ENCODE measurements at regions not wholly inside any gene's neighbourhood (a gene's known extent, or its start where the extent isn't known, plus 50 kb on each side); places are given as distances from the start of the nearest gene placed in this dataset.

DNA sequence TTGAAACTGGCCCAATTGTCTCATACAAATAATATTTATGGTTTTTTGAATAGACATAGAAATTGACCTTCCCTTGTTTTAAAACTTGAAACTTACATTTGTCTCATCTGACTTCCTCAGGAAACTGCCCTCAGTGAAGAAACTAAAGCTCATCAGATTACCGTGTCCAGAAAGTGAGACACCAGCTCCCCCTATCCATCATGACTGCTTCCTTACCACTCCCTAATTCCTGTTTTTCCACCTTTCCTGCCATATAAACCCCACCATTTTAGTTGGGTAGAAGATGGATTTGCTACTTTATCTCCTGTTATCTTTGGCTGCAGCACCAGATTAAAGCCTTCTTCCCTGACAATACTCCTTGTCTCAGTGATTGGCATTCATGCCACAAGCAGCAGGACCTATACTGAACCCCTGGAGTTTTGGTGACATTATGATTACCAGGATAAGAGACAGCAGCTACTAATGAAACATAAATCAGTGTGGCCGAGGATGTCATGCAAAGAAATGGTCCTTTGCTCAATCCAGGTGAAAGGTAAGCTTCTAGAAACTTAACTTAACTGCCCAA lies 1627.6 kb upstream of the ZEB2 start:
- intact Hi-C loops (cut with DNase I; ENCODE audit: low total_unique reads), result no loop called here
- no peak for TF ChIP-seq POLR2AphosphoS5 (IDR thresholded peaks at IDR 0.05)
- H3K4me3 ChIP-seq, result no peak overlapping the region
- no peak for DNase-seq (ENCODE audit: low spot score in 2 of 2)
- H3K27ac ChIP-seq, result no peak overlapping the region
- H3K27me3 ChIP-seq, result no peaks in the 10 kb centered on the region
- no peaks in the 10 kb centered on the region for H3K36me3 ChIP-seq
- H3K9me3 ChIP-seq, result no peaks in the 10 kb centered on the region
- H3K4me1 ChIP-seq, result no peaks in the 10 kb centered on the region

DNA sequence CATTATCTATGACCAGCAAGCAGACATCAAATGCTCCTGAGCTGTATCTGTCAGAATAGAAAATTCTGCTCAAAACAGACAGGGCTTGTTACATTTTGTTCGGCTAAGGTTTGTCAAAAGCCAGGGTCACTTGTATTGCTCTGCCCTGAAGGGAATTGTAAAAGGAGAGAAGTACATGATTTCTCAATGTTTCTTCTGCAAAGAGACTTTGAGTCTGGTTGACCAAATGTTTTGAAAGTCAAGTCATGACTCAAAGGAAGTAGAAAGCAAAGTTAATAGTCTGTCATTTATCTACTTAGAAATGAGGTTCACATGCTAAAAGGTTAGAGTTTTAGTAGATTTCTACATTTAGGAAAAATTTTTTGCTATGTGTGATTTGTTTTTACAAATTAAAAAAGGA lies 1624.1 kb upstream of the ZEB2 start:
- intact Hi-C loops (cut with DNase I; ENCODE audit: low total_unique reads), result no loop called here
- no peaks in the 10 kb centered on the region for H3K4me1 ChIP-seq
- DNase-seq (ENCODE audit: low spot score in 2 of 2), result no peak
- H3K36me3 ChIP-seq, result no peaks in the 10 kb centered on the region
- no peak overlapping the region for H3K4me3 ChIP-seq
- no peaks in the 10 kb centered on the region for H3K9me3 ChIP-seq
- no peaks in the 10 kb centered on the region for H3K27me3 ChIP-seq
- H3K27ac ChIP-seq, result no peak overlapping the region
- TF ChIP-seq POLR2A (IDR thresholded peaks at IDR 0.05) (no peak), POLR2AphosphoS5 (IDR thresholded peaks at IDR 0.05) (no peak)
- TF ChIP-seq, protein P1, sequence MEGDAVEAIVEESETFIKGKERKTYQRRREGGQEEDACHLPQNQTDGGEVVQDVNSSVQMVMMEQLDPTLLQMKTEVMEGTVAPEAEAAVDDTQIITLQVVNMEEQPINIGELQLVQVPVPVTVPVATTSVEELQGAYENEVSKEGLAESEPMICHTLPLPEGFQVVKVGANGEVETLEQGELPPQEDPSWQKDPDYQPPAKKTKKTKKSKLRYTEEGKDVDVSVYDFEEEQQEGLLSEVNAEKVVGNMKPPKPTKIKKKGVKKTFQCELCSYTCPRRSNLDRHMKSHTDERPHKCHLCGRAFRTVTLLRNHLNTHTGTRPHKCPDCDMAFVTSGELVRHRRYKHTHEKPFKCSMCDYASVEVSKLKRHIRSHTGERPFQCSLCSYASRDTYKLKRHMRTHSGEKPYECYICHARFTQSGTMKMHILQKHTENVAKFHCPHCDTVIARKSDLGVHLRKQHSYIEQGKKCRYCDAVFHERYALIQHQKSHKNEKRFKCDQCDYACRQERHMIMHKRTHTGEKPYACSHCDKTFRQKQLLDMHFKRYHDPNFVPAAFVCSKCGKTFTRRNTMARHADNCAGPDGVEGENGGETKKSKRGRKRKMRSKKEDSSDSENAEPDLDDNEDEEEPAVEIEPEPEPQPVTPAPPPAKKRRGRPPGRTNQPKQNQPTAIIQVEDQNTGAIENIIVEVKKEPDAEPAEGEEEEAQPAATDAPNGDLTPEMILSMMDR (IDR thresholded peaks at IDR 0.05), result no peak

DNA sequence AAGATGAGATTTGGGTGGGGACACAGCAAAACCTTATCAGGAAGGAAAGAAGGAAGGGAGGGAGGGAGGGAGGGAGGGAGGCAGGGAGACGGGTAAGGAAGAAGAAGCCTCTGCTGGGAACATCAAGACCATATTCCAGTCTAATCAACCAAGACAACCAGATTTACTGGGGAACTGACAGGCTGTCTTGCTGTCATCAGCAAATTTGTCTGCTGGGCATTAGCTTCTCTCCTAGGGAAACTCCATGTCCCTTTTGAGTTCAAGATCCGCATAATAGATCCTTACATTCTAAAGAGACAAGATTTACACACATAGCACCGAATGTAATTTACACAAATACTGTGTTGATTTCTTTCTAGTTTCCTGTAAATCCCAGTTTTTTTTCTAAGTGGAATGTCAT lies 1618.9 kb upstream of the ZEB2 start:
- intact Hi-C loops (cut with DNase I; ENCODE audit: low total_unique reads), result loop anchor here (5.0 to 10.0 kb wide), 2 partner anchors 393 to 614 kb away; no protein-coding TSS in a partner anchor
- H3K4me3 ChIP-seq, result no peak overlapping the region
- H3K27me3 ChIP-seq, result no peaks in the 10 kb centered on the region
- H3K36me3 ChIP-seq, result no peaks in the 10 kb centered on the region
- no peak overlapping the region for H3K27ac ChIP-seq
- no peaks in the 10 kb centered on the region for H3K4me1 ChIP-seq
- no peaks in the 10 kb centered on the region for H3K9me3 ChIP-seq
- TF ChIP-seq, protein P1 (IDR thresholded peaks at IDR 0.05), result no peak
- TF ChIP-seq POLR2A (IDR thresholded peaks at IDR 0.05) (no peak), POLR2AphosphoS5 (IDR thresholded peaks at IDR 0.05) (no peak)
- no peak for DNase-seq (ENCODE audit: low spot score in 2 of 2)

DNA sequence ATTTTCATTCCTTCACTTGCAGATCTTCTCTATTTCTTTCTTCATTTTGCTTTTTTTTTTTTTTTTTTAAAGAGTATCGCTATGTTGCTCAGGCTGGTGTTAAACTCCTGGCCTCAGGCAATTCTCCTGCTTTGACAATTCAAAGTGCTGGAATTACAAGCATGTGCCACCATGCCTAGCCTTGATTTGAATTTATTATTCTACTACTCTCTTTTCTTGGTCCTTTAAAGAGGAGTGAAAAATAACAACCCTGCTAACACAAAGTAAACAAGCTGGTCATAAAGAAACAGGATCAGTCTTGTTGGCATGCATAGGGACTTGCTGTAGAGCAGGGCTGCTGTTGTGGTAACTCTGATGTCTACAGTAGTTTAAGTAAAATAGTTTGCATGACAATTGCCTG lies 1615.3 kb upstream of the ZEB2 start:
- H3K27me3 ChIP-seq, result no peaks in the 10 kb centered on the region
- no peaks in the 10 kb centered on the region for H3K9me3 ChIP-seq
- TF ChIP-seq, protein P1 (IDR thresholded peaks at IDR 0.05), result no peak
- no peak for TF ChIP-seq POLR2AphosphoS5 (IDR thresholded peaks at IDR 0.05)
- no peak for TF ChIP-seq POLR2A (IDR thresholded peaks at IDR 0.05)
- no peak overlapping the region for H3K4me3 ChIP-seq
- intact Hi-C loops (cut with DNase I; ENCODE audit: low total_unique reads), result loop anchor here (5.0 to 10.0 kb wide), 2 partner anchors 397 to 610 kb away; no protein-coding TSS in a partner anchor
- no peak for DNase-seq (ENCODE audit: low spot score in 2 of 2)
- H3K36me3 ChIP-seq, result no peaks in the 10 kb centered on the region
- H3K4me1 ChIP-seq, result no peaks in the 10 kb centered on the region
- no peak overlapping the region for H3K27ac ChIP-seq

DNA sequence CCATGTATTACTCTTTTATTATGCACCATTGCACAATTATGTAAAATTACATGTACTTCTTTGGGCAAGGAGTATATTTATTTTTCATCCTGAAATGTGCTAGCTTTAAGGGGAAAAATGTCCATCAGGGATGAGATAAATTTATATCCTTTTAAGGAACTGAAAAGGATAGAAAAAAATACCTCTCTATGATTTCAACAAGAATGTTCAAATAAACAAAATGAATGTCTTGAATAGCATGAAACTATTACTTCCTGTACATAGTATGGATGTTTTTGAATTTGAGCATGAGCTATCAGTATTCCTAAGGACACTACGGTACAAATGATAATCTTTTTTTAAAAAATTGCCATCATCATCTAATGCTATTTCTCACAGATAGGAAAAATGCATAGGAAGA lies 1611.9 kb upstream of the ZEB2 start:
- H3K9me3 ChIP-seq, result no peaks in the 10 kb centered on the region
- H3K27ac ChIP-seq, result no peak overlapping the region
- no peaks in the 10 kb centered on the region for H3K36me3 ChIP-seq
- H3K4me3 ChIP-seq, result no peak overlapping the region
- H3K27me3 ChIP-seq, result no peaks in the 10 kb centered on the region
- intact Hi-C loops (cut with DNase I; ENCODE audit: low total_unique reads), result loop anchor here (10.0 kb wide), 1 partner anchor 607 kb away; no protein-coding TSS in a partner anchor
- H3K4me1 ChIP-seq, result no peaks in the 10 kb centered on the region
- TF ChIP-seq POLR2AphosphoS5 (IDR thresholded peaks at IDR 0.05) (no peak), POLR2A (IDR thresholded peaks at IDR 0.05) (no peak)
- TF ChIP-seq, protein P1 (IDR thresholded peaks at IDR 0.05), result no peak
- no peak for DNase-seq (ENCODE audit: low spot score in 2 of 2)
